Endodermal cell (in vitro differentiated cells): ENCODE measurements at regions not wholly inside any gene's neighbourhood (a gene's known extent, or its start where the extent isn't known, plus 50 kb on each side); places are given as distances from the start of the nearest gene placed in this dataset.
"Not testable (repeated sequence)": the region's sequence is repeated elsewhere in the genome, so short reads cannot be mapped to it uniquely, and the experiment has no call there.

ENCODE experiments used
- DNase-seq: peaks from one replicate; pipeline ENCODE4 v3.0.0-alpha.2; 2017
- H3K27ac ChIP-seq: 2 replicates; pipeline ENCODE4 v1.5.1; 2013; ENCODE audit warnings: mild to moderate bottlenecking, low read depth, low read length, moderate library complexity
- H3K27me3 ChIP-seq: 2 replicates; pipeline ENCODE4 v1.6.1; 2013; ENCODE audit warnings: mild to moderate bottlenecking, low read length, moderate library complexity; ENCODE audit not compliant: insufficient read depth, control insufficient read depth, poor library complexity, severe bottlenecking
- H3K36me3 ChIP-seq: 2 replicates; pipeline ENCODE4 v1.7.0; 2013; ENCODE audit warnings: mild to moderate bottlenecking, low read length, moderate library complexity; ENCODE audit not compliant: control insufficient read depth, insufficient read depth
- H3K4me1 ChIP-seq: one replicate; pipeline ENCODE4 v1.7.0; 2013; ENCODE audit warnings: low read length; ENCODE audit not compliant: control insufficient read depth, insufficient read depth
- H3K4me3 ChIP-seq: 2 replicates; pipeline ENCODE4 v1.5.1; 2013; ENCODE audit warnings: mild to moderate bottlenecking, low read length, moderate library complexity
- H3K9ac ChIP-seq: 2 replicates; pipeline ENCODE4 v1.6.1; 2013; ENCODE audit warnings: mild to moderate bottlenecking, low read length, moderate library complexity; ENCODE audit not compliant: poor library complexity, severe bottlenecking; ENCODE audit errors: extremely low read depth
- H3K9me3 ChIP-seq: 2 replicates; pipeline ENCODE4 v1.6.1; 2013; ENCODE audit warnings: mild to moderate bottlenecking, low read length, moderate library complexity; ENCODE audit not compliant: control insufficient read depth
- H3K27ac Mint-ChIP-seq: 2 replicates; pipeline ENCODE4 v1.8.0; 2020; ENCODE audit warnings: mixed read lengths
- H3K27me3 Mint-ChIP-seq: 2 replicates; pipeline ENCODE4 v1.8.0; 2021; ENCODE audit warnings: mild to moderate bottlenecking, mixed read lengths; ENCODE audit not compliant: insufficient read depth
- H3K36me3 Mint-ChIP-seq: 2 replicates; pipeline ENCODE4 v1.8.0; 2020; ENCODE audit warnings: low read depth, mixed read lengths
- H3K4me1 Mint-ChIP-seq: 2 replicates; pipeline ENCODE4 v1.8.0; 2020; ENCODE audit warnings: mixed read lengths
- H3K4me3 Mint-ChIP-seq: 2 replicates; pipeline ENCODE4 v1.8.0; 2020; ENCODE audit warnings: mild to moderate bottlenecking, moderate library complexity, mixed read lengths
- H3K9me3 Mint-ChIP-seq: 2 replicates; pipeline ENCODE4 v1.8.0; 2020; ENCODE audit warnings: mild to moderate bottlenecking, mixed read lengths
- WGBS, 2 experiments: methylation state at CpG; one replicate each; pipeline versions ENCODE4 v1.1.5 to v1.1.7; 2013; ENCODE audit warnings: missing lambda C conversion rate in 2 of 2, mixed read lengths in 1 of 2; ENCODE audit not compliant: insufficient coverage in 1 of 2, insufficient read length in 1 of 2; 5-methylcytosine and 5-hydroxymethylcytosine counted together
- TF ChIP-seq, protein P1 (sequence below): fragments of 200-600 bp; sonication (generic); conservative IDR thresholded peaks from 2 replicates; pipeline ENCODE4 v1.5.0; 2021; ENCODE audit warnings: antibody characterized with exemption, mild to moderate bottlenecking

- Mint-ChIP-seq H3K27me3 (no peaks in the 10 kb centered on the region), H3K9me3 (peaks cover 5% of the 10 kb centered on the region), H3K27ac (no peak overlapping the region), H3K4me1 (peaks cover 41% of the 10 kb centered on the region), H3K4me3 (no peak overlapping the region), H3K36me3 (peaks cover 12% of the 10 kb centered on the region)
- H3K36me3 ChIP-seq, result no peaks in the 10 kb centered on the region
- no peak for DNase-seq
- WGBS, 2 experiments, result 67 to 71% methylated on average over 1 of the region's 1 CpG
- TF ChIP-seq, protein P1, sequence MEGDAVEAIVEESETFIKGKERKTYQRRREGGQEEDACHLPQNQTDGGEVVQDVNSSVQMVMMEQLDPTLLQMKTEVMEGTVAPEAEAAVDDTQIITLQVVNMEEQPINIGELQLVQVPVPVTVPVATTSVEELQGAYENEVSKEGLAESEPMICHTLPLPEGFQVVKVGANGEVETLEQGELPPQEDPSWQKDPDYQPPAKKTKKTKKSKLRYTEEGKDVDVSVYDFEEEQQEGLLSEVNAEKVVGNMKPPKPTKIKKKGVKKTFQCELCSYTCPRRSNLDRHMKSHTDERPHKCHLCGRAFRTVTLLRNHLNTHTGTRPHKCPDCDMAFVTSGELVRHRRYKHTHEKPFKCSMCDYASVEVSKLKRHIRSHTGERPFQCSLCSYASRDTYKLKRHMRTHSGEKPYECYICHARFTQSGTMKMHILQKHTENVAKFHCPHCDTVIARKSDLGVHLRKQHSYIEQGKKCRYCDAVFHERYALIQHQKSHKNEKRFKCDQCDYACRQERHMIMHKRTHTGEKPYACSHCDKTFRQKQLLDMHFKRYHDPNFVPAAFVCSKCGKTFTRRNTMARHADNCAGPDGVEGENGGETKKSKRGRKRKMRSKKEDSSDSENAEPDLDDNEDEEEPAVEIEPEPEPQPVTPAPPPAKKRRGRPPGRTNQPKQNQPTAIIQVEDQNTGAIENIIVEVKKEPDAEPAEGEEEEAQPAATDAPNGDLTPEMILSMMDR, result no peak
- H3K4me1 ChIP-seq, result peaks cover 12% of the 10 kb centered on the region
- peak overlapping the region; percentile 35 for H3K9ac ChIP-seq
- H3K27ac ChIP-seq, result no peak overlapping the region
- H3K9me3 ChIP-seq, result peaks cover 10% of the 10 kb centered on the region
- peak overlapping the region; percentile 82 for H3K4me3 ChIP-seq
- no peaks in the 10 kb centered on the region for H3K27me3 ChIP-seq
These were observed 997.0 kb upstream of the POT1 start for GRCh38 chr7:125926621-125927020.

DNA sequence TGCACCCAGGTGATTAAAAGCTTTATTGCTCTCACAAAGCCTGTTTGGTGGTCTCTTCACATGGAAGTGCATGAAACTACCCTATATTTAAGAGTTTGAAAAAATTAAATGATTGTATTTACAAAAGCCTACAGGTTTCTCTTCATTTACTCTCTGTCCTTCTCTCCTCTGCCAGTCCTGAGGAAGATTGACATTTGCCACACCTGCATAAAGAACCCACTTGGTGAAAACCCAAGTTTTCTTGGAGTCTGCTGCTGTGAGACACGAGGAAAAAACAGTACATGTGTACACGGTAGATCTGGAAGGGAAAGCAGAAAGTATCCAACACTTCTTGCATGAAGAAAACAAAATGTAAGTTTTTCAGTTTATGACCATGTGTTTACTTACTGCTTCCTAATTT is 994.4 kb upstream of the POT1 start:
- Histone ChIP-seq H3K4me3 (peak overlapping the region; percentile 82), H3K36me3 (no peaks in the 10 kb centered on the region), H3K9ac (peak overlapping the region; percentile 41), H3K4me1 (peaks cover 12% of the 10 kb centered on the region), H3K9me3 (peaks cover 2% of the 10 kb centered on the region), H3K27ac (no peak overlapping the region), H3K27me3 (no peaks in the 10 kb centered on the region)
- H3K36me3 Mint-ChIP-seq, result peaks cover 6% of the 10 kb centered on the region
- peaks cover 1% of the 10 kb centered on the region for H3K9me3 Mint-ChIP-seq
- TF ChIP-seq, protein P1, result no peak
- DNase-seq, result peak; percentile 61
- peaks cover 41% of the 10 kb centered on the region for H3K4me1 Mint-ChIP-seq
- H3K27me3 Mint-ChIP-seq, result no peaks in the 10 kb centered on the region
- 57 to 60% methylated on average over 1 to 2 of the region's 2 CpGs for WGBS, 2 experiments
- H3K4me3 Mint-ChIP-seq, result no peak overlapping the region
- peak overlapping the region; percentile 50 for H3K27ac Mint-ChIP-seq

DNA sequence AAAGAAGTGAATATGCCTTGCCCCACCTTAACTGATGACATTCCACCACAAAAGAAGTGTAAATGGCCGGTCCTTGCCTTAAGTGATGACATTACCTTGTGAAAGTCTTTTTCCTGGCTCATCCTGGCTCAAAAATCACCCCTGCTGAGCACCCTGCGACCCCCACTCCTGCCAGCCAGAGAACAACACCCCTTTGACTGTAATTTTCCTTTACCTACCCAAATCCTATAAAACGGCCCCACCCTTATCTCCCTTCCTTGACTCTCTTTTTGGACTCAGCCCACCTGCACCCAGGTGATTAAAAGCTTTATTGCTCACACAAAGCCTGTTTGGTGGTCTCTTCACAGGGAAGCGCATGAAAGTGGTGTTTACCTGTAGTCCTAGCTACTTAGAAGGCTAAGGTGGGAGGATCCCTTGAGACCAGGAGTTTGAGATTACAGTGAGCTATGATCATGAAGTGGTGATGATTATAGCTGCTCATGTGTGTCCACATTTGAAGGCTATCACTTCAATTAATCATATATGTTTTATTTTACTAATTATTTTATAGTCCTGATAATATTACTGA is 985.8 kb upstream of the POT1 start:
- peaks cover 24% of the 10 kb centered on the region for H3K9me3 Mint-ChIP-seq
- WGBS, 2 experiments, result 50 to 59% methylated on average over 2 to 3 of the region's 4 CpGs
- H3K9ac ChIP-seq, H3K4me3 ChIP-seq, H3K4me3 Mint-ChIP-seq, H3K27ac ChIP-seq, H3K36me3 ChIP-seq, H3K4me1 ChIP-seq, H3K27me3 Mint-ChIP-seq, H3K27me3 ChIP-seq: not testable (repeated sequence)
- H3K36me3 Mint-ChIP-seq, result peaks cover 29% of the 10 kb centered on the region
- peak; percentile 88 for DNase-seq
- H3K9me3 ChIP-seq, result peaks cover 34% of the 10 kb centered on the region
- peak overlapping the region; percentile 80 for H3K27ac Mint-ChIP-seq
- H3K4me1 Mint-ChIP-seq, result peaks cover 16% of the 10 kb centered on the region

- H3K9me3 ChIP-seq, result peaks cover 19% of the 10 kb centered on the region
- H3K27me3 ChIP-seq, result no peaks in the 10 kb centered on the region
- no peak overlapping the region for H3K9ac ChIP-seq
- WGBS, 2 experiments, result 93 to 96% methylated on average over 2 of the region's 2 CpGs
- H3K27me3 Mint-ChIP-seq, result peaks cover 4% of the 10 kb centered on the region
- H3K9me3 Mint-ChIP-seq, result peaks cover 52% of the 10 kb centered on the region
- H3K36me3 Mint-ChIP-seq, result peaks cover 25% of the 10 kb centered on the region
- no peak overlapping the region for H3K4me3 Mint-ChIP-seq
- no peaks in the 10 kb centered on the region for H3K36me3 ChIP-seq
- DNase-seq, result no peak
- no peaks in the 10 kb centered on the region for H3K4me1 ChIP-seq
- H3K4me1 Mint-ChIP-seq, result peaks cover 2% of the 10 kb centered on the region
- TF ChIP-seq, protein P1, result no peak
- peak overlapping the region; percentile 47 for H3K4me3 ChIP-seq
- no peak overlapping the region for H3K27ac Mint-ChIP-seq
- H3K27ac ChIP-seq, result no peak overlapping the region
These were observed 979.1 kb upstream of the POT1 start for GRCh38 chr7:125908711-125909110.
